ENCODE measurements at regions not wholly inside any gene's neighbourhood (a gene's known extent, or its start where the extent isn't known, plus 50 kb on each side); places are given as distances from the start of the nearest gene placed in this dataset.

GRCh38 chr6:9783567-9783966 is 631.3 kb downstream of the TFAP2A start:
- TF ChIP-seq CTCF (IDR thresholded peaks at IDR 0.05) (no peak), POLR2AphosphoS5 (IDR thresholded peaks at IDR 0.05; ENCODE audit: low read depth, low read length) (no peak), SIN3A (IDR thresholded peaks at IDR 0.05; ENCODE audit: borderline replicate concordance, insufficient read depth, low read depth, low read length) (no peak), TCF7L2 (IDR thresholded peaks at IDR 0.05; ENCODE audit: low read depth, low read length) (no peak)
- TF ChIP-seq, protein P1, sequence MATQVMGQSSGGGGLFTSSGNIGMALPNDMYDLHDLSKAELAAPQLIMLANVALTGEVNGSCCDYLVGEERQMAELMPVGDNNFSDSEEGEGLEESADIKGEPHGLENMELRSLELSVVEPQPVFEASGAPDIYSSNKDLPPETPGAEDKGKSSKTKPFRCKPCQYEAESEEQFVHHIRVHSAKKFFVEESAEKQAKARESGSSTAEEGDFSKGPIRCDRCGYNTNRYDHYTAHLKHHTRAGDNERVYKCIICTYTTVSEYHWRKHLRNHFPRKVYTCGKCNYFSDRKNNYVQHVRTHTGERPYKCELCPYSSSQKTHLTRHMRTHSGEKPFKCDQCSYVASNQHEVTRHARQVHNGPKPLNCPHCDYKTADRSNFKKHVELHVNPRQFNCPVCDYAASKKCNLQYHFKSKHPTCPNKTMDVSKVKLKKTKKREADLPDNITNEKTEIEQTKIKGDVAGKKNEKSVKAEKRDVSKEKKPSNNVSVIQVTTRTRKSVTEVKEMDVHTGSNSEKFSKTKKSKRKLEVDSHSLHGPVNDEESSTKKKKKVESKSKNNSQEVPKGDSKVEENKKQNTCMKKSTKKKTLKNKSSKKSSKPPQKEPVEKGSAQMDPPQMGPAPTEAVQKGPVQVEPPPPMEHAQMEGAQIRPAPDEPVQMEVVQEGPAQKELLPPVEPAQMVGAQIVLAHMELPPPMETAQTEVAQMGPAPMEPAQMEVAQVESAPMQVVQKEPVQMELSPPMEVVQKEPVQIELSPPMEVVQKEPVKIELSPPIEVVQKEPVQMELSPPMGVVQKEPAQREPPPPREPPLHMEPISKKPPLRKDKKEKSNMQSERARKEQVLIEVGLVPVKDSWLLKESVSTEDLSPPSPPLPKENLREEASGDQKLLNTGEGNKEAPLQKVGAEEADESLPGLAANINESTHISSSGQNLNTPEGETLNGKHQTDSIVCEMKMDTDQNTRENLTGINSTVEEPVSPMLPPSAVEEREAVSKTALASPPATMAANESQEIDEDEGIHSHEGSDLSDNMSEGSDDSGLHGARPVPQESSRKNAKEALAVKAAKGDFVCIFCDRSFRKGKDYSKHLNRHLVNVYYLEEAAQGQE (IDR thresholded peaks at IDR 0.05; ENCODE audit: insufficient read depth in 1 of 2, low read depth in 2 of 2, low read length in 1 of 2): no peak

Data from Panc1 (cell line).